Urinary bladder (tissue), 1 donor: ENCODE measurements at regions not wholly inside any gene's neighbourhood (a gene's known extent, or its start where the extent isn't known, plus 50 kb on each side); places are given as distances from the start of the nearest gene placed in this dataset. TPM values are rescaled to one million over a fixed set of nuclear protein-coding genes. Genes with fewer than 3 reads are reported as not detected.

Experiments used
- small RNA-seq: library from RNA; depleted of rRNA; stranded (forward); fragments of <200 nt; gene quantifications from one replicate; pipeline ENCODE3, GENCODE V24; 2014

Small RNA genes lying in the stretch of these regions (small RNA-seq; reads per million reads assigned to genes)
- not detected for gene RNA5SP403
- not detected for gene RNA5SP404
